Thyroid gland (tissue), 4 donors: ENCODE measurements at regions not wholly inside any gene's neighbourhood (a gene's known extent, or its start where the extent isn't known, plus 50 kb on each side); places are given as distances from the start of the nearest gene placed in this dataset.

Experiments used
- POLR2A ChIP-seq, 2 donors: fragments of 450-650 bp; IDR thresholded peaks; one replicate each; pipeline ENCODE4 v1.6.1; 2017; ENCODE audit warnings: antibody characterized with exemption in 2 of 2, mild to moderate bottlenecking in 2 of 2, moderate library complexity in 1 of 2
- TF ChIP-seq, protein P1 (sequence below), 6 experiments: fragments of 200-600 bp in 3 of 6; fragments of 450-650 bp in 3 of 6; sonication (generic) in 3 of 6; IDR thresholded peaks; one replicate each; pipeline ENCODE4 v1.5.1; 2016 to 2019; ENCODE audit warnings: antibody characterized with exemption in 6 of 6, mild to moderate bottlenecking in 2 of 6, inconsistent platforms in 1 of 6, moderate library complexity in 1 of 6

DNA sequence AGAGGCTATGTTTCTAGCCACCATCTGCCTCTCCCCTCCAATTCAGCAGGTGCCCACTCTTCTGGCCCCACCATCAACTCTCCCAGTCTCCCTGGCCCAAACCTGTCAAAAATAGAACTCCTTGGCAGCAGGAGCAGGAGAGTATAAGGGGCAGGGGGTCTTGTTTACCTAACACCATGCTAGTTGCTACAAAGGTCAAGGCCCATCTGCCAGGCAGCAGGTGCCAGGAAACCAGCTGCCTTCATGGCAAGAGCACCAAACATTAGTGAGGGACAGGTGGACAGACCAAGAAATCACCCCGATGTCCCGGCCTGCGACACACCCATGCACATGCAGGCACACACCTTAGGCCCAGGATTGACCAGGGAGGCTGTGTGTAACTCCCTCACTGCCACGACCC, 387.9 kb downstream of the BUD13 start:
- no peak for TF ChIP-seq POLR2A (IDR thresholded peaks at IDR 0.05)
- TF ChIP-seq, protein P1, sequence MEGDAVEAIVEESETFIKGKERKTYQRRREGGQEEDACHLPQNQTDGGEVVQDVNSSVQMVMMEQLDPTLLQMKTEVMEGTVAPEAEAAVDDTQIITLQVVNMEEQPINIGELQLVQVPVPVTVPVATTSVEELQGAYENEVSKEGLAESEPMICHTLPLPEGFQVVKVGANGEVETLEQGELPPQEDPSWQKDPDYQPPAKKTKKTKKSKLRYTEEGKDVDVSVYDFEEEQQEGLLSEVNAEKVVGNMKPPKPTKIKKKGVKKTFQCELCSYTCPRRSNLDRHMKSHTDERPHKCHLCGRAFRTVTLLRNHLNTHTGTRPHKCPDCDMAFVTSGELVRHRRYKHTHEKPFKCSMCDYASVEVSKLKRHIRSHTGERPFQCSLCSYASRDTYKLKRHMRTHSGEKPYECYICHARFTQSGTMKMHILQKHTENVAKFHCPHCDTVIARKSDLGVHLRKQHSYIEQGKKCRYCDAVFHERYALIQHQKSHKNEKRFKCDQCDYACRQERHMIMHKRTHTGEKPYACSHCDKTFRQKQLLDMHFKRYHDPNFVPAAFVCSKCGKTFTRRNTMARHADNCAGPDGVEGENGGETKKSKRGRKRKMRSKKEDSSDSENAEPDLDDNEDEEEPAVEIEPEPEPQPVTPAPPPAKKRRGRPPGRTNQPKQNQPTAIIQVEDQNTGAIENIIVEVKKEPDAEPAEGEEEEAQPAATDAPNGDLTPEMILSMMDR (IDR thresholded peaks at IDR 0.05): no peak
